LNCAP (cell line): ENCODE measurements at regions not wholly inside any gene's neighbourhood (a gene's known extent, or its start where the extent isn't known, plus 50 kb on each side); places are given as distances from the start of the nearest gene placed in this dataset.

Source experiments
- CTCF ChIP-seq: fragments of 450-650 bp; IDR thresholded peaks from 2 replicates; pipeline ENCODE4 v1.5.1; 2017; ENCODE audit warnings: mild to moderate bottlenecking

DNA sequence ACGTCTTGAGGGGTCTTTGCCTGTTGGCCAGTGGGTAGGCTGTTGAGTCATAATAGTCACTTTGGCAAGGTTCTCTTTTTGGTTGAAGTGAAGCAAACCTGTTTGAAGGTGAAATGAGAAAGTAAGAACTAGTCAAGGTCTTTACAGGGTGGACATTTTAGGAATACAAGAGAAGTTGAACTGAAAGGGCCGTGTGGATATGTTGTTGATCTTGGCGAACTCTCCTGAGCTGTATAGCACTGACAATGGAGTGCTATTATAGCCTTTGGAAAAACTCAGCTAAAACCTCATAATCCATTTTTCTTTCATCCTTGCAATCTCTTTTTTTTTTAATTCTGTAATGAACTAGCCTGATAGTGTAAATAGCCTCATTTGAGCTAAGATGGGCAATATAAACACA lies 248.1 kb downstream of the MEIS1 start:
- no peak for TF ChIP-seq CTCF

DNA sequence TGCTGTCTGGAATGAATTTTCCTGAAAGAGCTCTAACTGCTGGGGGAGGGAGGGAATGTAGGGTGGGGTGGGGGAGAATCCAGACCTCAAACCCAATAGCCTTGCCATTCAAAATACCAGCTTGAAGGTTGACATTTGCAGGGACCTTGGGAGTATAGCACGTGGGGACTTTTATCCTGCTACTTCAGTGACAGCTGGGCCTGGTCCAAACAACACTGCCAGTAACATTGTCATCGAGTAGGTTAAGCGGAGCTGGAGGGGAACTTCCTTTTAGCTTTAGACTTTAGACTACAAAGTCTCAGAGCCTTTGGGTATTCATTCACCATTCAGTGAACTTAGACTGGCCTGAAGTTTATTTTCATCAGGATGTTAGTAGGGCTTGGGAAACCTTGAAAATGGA lies 248.7 kb downstream of the MEIS1 start:
- no peak for TF ChIP-seq CTCF

- no peak for TF ChIP-seq CTCF
These were observed 249.4 kb downstream of the MEIS1 start for GRCh38 chr2:66684289-66684688.

DNA sequence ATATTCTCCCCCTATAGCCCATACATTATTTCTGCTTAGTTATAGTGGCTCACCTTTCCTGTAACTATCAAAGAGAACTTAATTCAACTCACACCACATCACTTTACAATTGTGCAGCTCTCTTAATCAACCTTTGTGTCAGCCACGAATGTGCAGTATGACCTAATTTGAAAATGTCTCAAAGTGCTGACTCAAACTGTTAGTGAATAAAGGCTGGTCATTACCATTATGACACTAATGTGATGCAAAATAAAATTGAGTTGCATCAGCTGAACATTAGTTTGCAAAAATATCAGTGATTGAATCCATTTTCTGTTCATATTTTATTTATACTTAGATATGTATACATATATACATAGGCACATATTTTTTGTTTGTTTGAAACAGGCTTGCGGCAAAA lies 251.8 kb downstream of the MEIS1 start:
- TF ChIP-seq CTCF, result no peak

GRCh38 chr2:66688951-66689350 lies 254.0 kb downstream of the MEIS1 start:
- TF ChIP-seq CTCF, result no peak

GRCh38 chr2:66689456-66690051 lies 254.6 kb downstream of the MEIS1 start:
- no peak for TF ChIP-seq CTCF

DNA sequence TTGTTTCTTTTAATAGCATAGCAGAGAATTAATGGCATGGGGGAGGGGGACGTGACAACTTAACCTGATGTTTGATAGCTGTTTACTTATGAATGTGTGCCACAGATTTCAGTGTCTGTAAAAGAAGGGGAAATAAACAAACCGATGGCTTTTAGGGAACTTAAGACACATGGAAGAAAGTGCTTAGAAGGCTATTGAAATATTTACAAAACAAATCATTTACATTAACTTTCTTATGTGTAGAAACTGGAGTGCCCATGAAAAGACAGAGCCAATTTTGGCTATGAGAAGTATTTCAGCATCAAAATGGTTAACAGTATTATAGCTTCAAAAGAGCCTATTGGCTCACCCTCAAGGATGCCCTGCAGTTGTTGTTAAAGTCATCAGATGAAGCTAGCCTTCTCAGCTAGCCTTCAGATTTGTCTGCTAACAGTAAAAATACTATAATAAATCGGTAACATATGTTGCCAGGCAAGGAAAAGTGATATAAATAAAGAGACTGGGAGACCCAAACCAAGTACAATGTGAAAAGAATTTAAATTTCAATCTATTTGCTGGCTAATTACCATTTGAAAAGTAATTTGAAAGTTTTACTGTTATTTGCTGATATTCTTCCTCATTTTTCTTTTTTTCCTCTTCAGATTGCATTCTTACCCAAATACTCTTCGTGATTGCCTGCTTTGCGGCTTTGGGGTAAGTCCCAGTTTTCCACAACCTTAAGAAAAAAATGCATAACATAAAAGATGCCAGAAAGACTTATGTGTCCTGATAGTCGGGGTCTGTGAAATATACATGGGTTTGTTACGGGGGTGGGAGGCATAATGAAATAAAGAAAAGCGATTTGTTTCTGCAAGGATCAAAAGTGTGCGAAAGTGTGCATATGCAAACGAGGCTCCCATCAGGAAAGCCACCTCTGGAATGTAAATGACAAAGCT lies 256.4 kb downstream of the MEIS1 start:
- no peak for TF ChIP-seq CTCF
